A549 (cell line): ENCODE measurements at regions not wholly inside any gene's neighbourhood (a gene's known extent, or its start where the extent isn't known, plus 50 kb on each side); places are given as distances from the start of the nearest gene placed in this dataset.

ENCODE experiments used
- CHD2 ChIP-seq: fragments of 150-350 bp; IDR thresholded peaks from 2 replicates; pipeline ENCODE4 v1.6.1; 2014; ENCODE audit warnings: low read length; ENCODE audit not compliant: partially characterized antibody
- CTCF ChIP-seq: fragments of >200 bp; sonication (Bioruptor Twin); formaldehyde crosslinking; IDR thresholded peaks from 3 replicates; pipeline ENCODE4 v1.5.1; 2016
- EP300 ChIP-seq, 2 experiments: fragments of >200 bp; sonication (Bioruptor Twin); formaldehyde crosslinking; IDR thresholded peaks; 2 replicates in 1 of 2; 3 replicates in 1 of 2; pipeline ENCODE4 v1.6.1; 2016 to 2017
- MAX ChIP-seq: IDR thresholded peaks from 2 replicates; pipeline ENCODE4 v1.6.1; 2012
- POLR2A ChIP-seq: IDR thresholded peaks from 2 replicates; pipeline ENCODE4 v1.6.1; 2012; ENCODE audit warnings: mild to moderate bottlenecking, low read length
- POLR2AphosphoS2 ChIP-seq: conservative IDR thresholded peaks from 2 replicates; pipeline ENCODE4 v1.6.1; 2012; ENCODE audit warnings: low read length, improper control_type of control experiment, inconsistent platforms
- RAD21 ChIP-seq, 2 experiments: fragments of >200 bp in 1 of 2; sonication (Bioruptor Twin) in 1 of 2; formaldehyde crosslinking in 1 of 2; IDR thresholded peaks in 1 of 2; conservative IDR thresholded peaks in 1 of 2; 2 replicates in 1 of 2; 3 replicates in 1 of 2; pipeline ENCODE4 v1.6.1; 2012 to 2018; ENCODE audit warnings: inconsistent platforms in 1 of 2
- RFX5 ChIP-seq: fragments of 450-650 bp; IDR thresholded peaks from 2 replicates; pipeline ENCODE4 v1.7.1; 2014; ENCODE audit warnings: antibody characterized with exemption, mild to moderate bottlenecking, moderate library complexity
- RNF2 ChIP-seq: fragments of 200-600 bp; sonication (generic); IDR thresholded peaks from 2 replicates; pipeline ENCODE4 v1.6.1; 2016; ENCODE audit warnings: low read depth, mild to moderate bottlenecking, antibody characterized with exemption, moderate library complexity, borderline replicate concordance
- ZFP36 ChIP-seq: fragments of 450-650 bp; IDR thresholded peaks from 2 replicates; pipeline ENCODE4 v1.6.1; 2014; ENCODE audit warnings: borderline replicate concordance; ENCODE audit not compliant: partially characterized antibody
- TF ChIP-seq, protein P1 (sequence below): fragments of >200 bp; sonication (Bioruptor Twin); formaldehyde crosslinking; IDR thresholded peaks from 3 replicates; pipeline ENCODE4 v1.6.1; 2016
- TF ChIP-seq, protein P2 (sequence below): fragments of 250-450 bp; sonication (Bioruptor Pico); IDR thresholded peaks from 2 replicates; pipeline ENCODE4 v1.5.0; 2020; ENCODE audit warnings: low read depth, mild to moderate bottlenecking, moderate library complexity

- TF ChIP-seq, protein P1, sequence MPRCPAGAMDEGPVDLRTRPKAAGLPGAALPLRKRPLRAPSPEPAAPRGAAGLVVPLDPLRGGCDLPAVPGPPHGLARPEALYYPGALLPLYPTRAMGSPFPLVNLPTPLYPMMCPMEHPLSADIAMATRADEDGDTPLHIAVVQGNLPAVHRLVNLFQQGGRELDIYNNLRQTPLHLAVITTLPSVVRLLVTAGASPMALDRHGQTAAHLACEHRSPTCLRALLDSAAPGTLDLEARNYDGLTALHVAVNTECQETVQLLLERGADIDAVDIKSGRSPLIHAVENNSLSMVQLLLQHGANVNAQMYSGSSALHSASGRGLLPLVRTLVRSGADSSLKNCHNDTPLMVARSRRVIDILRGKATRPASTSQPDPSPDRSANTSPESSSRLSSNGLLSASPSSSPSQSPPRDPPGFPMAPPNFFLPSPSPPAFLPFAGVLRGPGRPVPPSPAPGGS, result no peak
- no peak for TF ChIP-seq CTCF
- TF ChIP-seq POLR2A, result no peak
- TF ChIP-seq RAD21 (conservative IDR thresholded peaks at IDR 0.05 in 1 of 2, IDR thresholded peaks at IDR 0.05 in 1 of 2), result no peak
- TF ChIP-seq MAX, result no peak
- TF ChIP-seq, protein P2, sequence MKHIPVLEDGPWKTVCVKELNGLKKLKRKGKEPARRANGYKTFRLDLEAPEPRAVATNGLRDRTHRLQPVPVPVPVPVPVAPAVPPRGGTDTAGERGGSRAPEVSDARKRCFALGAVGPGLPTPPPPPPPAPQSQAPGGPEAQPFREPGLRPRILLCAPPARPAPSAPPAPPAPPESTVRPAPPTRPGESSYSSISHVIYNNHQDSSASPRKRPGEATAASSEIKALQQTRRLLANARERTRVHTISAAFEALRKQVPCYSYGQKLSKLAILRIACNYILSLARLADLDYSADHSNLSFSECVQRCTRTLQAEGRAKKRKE (CRISPR knock-in tag), result no peak
- no peak for TF ChIP-seq CHD2
- TF ChIP-seq RFX5, result no peak
- TF ChIP-seq POLR2AphosphoS2, result no peak
- no peak for TF ChIP-seq ZFP36
- TF ChIP-seq RNF2, result no peak
- no peak for TF ChIP-seq EP300 (IDR thresholded peaks at IDR 0.05)
Measured at GRCh38 chr2:240371129-240372000, 64.1 kb upstream of the GPC1 start.
